Peyer's patch (tissue), 4 donors: ENCODE measurements at regions not wholly inside any gene's neighbourhood (a gene's known extent, or its start where the extent isn't known, plus 50 kb on each side); places are given as distances from the start of the nearest gene placed in this dataset.

Experiments
- POLR2A ChIP-seq, 2 donors: fragments of 450-650 bp; IDR thresholded peaks; one replicate each; pipeline ENCODE4 v1.5.1; 2017; ENCODE audit warnings: antibody characterized with exemption in 2 of 2, mild to moderate bottlenecking in 2 of 2, moderate library complexity in 2 of 2
- TF ChIP-seq, protein P1 (sequence below), 6 experiments: fragments of 450-650 bp in 4 of 6; fragments of 200-600 bp in 2 of 6; sonication (generic) in 1 of 6; IDR thresholded peaks; one replicate each; pipeline ENCODE4 v1.5.1; 2017 to 2019; ENCODE audit warnings: antibody characterized with exemption in 6 of 6, mild to moderate bottlenecking in 3 of 6, moderate library complexity in 1 of 6

DNA sequence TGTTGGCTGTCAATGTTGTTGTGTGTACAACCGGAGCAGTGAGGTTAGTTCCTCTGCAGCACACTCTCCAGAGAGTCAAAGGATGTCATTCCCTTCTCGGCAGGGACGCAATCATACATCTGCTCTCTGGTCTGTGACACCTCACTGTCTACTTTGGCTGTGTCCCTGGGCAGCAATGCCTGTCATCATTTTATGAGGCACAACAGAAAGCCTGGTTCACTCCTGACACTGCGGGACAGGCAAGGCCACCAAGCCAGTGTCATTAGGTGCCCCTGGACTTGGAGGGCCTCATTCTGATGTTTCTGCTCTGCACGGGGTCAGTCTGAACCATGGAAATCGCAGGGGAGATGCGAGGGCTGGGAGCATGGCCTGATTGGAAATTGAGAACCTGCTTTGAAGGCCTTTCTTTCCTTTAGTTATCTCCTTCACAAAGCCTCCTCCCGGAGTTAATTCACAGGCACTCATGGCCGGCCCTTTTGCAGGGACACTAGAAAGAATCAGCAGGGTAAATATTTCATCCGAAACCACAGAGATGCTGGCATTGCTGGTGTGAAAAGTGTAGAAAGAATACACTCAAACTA lies 284.4 kb downstream of the ZNF536 start:
- TF ChIP-seq, protein P1, sequence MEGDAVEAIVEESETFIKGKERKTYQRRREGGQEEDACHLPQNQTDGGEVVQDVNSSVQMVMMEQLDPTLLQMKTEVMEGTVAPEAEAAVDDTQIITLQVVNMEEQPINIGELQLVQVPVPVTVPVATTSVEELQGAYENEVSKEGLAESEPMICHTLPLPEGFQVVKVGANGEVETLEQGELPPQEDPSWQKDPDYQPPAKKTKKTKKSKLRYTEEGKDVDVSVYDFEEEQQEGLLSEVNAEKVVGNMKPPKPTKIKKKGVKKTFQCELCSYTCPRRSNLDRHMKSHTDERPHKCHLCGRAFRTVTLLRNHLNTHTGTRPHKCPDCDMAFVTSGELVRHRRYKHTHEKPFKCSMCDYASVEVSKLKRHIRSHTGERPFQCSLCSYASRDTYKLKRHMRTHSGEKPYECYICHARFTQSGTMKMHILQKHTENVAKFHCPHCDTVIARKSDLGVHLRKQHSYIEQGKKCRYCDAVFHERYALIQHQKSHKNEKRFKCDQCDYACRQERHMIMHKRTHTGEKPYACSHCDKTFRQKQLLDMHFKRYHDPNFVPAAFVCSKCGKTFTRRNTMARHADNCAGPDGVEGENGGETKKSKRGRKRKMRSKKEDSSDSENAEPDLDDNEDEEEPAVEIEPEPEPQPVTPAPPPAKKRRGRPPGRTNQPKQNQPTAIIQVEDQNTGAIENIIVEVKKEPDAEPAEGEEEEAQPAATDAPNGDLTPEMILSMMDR (IDR thresholded peaks at IDR 0.05): no peak
- TF ChIP-seq POLR2A (IDR thresholded peaks at IDR 0.05): no peak
